GM10266 (cell line): ENCODE measurements at regions not wholly inside any gene's neighbourhood (a gene's known extent, or its start where the extent isn't known, plus 50 kb on each side); places are given as distances from the start of the nearest gene placed in this dataset.

Source experiments
- DNase-seq: peaks from one replicate; pipeline ENCODE4 v3.0.0; 2012; ENCODE audit errors: extremely low spot score
- CTCF ChIP-seq: IDR thresholded peaks from 2 replicates; pipeline ENCODE4 v1.5.1; 2012; ENCODE audit warnings: mild to moderate bottlenecking, low read depth; ENCODE audit not compliant: control insufficient read depth, insufficient read depth; ENCODE audit errors: missing control alignments

DNA sequence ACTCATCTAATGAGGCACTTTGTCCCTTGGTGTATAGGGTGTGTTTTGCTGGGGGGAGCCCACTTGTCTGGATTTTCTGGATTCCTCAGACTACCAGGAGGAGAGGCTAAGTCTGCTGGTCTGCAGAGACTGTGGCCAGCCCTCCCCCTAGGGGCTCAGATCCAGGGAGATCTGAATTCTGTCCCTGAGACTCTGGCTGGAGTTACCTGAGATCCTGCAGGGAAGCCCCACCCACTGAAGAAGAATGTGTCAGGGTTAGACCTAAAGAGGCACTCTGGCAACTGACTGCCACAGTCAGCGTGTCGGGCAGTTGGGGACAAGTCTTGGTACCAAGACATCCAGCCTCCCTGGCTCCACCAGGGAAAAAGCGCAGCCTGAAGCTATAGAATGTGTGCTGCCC lies 138.9 kb downstream of the DCAF12L2 start:
- DNase-seq, result no peak
- TF ChIP-seq CTCF, result no peak

GRCh38 chrX:126030021-126030420 lies 136.1 kb downstream of the DCAF12L2 start:
- no peak for DNase-seq
- no peak for TF ChIP-seq CTCF

DNA sequence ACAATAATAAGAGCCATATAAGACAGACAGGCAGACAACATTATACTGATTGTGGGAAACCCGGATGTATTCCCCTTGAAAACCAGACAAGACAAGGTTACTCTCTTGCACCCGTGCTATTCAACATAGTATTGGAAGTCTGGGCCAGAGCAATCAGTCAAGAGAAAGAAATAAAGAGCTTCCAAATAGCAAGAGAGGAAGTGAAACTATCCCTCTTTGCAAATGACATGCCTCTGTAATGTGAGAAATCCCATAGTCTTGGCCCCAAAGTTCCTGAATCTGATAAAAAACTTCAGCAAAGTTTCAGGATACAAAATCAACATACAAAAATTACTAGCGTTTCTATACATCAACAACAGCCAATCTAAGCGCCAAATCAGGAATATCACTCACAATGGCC lies 102.1 kb downstream of the DCAF12L2 start:
- TF ChIP-seq CTCF, result no peak
- no peak for DNase-seq

GRCh38 chrX:126064901-126065541 lies 101.1 kb downstream of the DCAF12L2 start:
- DNase-seq, result no peak
- TF ChIP-seq CTCF, result no peak

DNA sequence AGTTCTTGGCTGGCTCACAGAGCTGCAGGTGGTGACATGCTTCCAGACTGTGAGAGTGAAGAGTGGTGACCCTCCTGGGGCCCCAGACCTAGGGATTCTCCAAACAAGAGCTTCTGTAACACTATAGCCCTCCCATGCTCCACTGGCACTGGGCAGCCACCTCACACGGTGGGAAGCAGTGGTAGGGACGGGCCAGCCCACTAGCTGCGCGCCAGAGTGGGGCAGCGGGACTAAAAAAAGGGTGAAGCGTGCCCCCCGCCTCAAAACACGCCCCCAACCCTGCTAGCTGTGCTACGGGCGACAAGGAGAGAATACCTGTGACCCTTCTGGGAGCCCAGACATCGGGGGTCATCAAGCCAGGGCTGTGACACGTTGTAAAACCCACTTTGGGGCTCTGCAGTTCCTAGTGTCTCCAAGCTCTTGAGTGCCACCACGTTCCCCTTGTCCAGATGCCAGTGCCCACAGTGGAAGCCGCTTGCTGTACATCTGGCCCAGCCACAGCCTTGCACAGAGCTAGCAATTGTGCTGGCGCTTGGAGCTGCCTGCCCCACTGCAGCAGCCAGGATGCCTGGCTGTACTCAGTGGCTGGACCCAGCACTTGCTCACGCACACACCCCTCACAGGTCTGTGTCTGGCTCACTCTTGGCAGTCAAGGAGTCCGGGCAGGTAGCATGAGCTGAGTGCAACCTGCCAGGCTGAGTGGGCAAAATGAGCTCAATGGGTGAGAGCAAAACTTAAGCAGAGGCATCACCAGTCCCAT lies 100.0 kb downstream of the DCAF12L2 start:
- TF ChIP-seq CTCF, result no peak
- no peak for DNase-seq
